ENCODE measurements at regions not wholly inside any gene's neighbourhood (a gene's known extent, or its start where the extent isn't known, plus 50 kb on each side); places are given as distances from the start of the nearest gene placed in this dataset.

DNA sequence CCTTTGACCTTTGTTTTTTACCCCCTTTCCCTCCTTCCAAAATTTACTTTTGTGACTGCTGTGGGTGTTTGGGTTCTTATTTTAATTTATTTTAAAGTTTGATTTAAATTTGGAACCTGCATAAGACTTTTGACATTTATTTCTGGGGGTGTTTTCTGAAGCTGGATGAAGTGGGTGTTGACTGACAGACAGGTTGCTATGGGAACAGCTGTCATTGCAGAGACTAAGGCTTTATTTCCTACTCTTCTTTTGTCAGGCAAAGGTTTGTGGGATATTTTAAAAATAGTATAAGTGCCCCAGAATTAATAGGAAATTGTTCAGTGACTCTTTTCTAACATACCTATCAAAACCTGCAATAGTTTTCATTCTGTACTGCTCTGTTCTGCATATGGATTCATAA, 290.8 kb upstream of the ESRRG start:
- TF ChIP-seq MAX (IDR thresholded peaks at IDR 0.05) (no peak), RAD21 (IDR thresholded peaks at IDR 0.05; ENCODE audit: low read depth) (no peak), YY1 (IDR thresholded peaks at IDR 0.05; ENCODE audit: low read depth) (no peak)
